Immature natural killer cell (primary cell): ENCODE measurements at regions not wholly inside any gene's neighbourhood (a gene's known extent, or its start where the extent isn't known, plus 50 kb on each side); places are given as distances from the start of the nearest gene placed in this dataset.

ENCODE experiments used
- DNase-seq, 3 donors: peaks; one replicate each; pipeline ENCODE4 v3.0.0; 2022; ENCODE audit warnings: mixed read lengths in 1 of 3
- H3K27ac Mint-ChIP-seq, 6 donors: one replicate each; pipeline ENCODE4 v1.8.0; 2020; ENCODE audit warnings: mixed read lengths in 6 of 6, mild to moderate bottlenecking in 5 of 6, inconsistent platforms in 4 of 6, moderate library complexity in 3 of 6
- H3K27me3 Mint-ChIP-seq, 3 donors: one replicate each; pipeline ENCODE4 v1.8.0; 2020 to 2021; ENCODE audit warnings: low read depth in 3 of 3, mild to moderate bottlenecking in 3 of 3, mixed read lengths in 3 of 3, moderate library complexity in 3 of 3, inconsistent platforms in 1 of 3
- H3K36me3 Mint-ChIP-seq, 3 donors: one replicate each; pipeline ENCODE4 v1.8.0; 2020; ENCODE audit warnings: mixed read lengths in 3 of 3, inconsistent platforms in 2 of 3, mild to moderate bottlenecking in 2 of 3
- H3K4me1 Mint-ChIP-seq, 2 donors: one replicate each; pipeline ENCODE4 v1.8.0; 2020; ENCODE audit warnings: inconsistent platforms in 2 of 2, mild to moderate bottlenecking in 2 of 2, mixed read lengths in 2 of 2, moderate library complexity in 1 of 2
- H3K4me3 Mint-ChIP-seq, 5 donors: one replicate each; pipeline ENCODE4 v1.8.0; 2020; ENCODE audit warnings: mild to moderate bottlenecking in 5 of 5, mixed read lengths in 5 of 5, inconsistent platforms in 3 of 5, moderate library complexity in 3 of 5
- H3K9me3 Mint-ChIP-seq, 6 donors: one replicate each; pipeline ENCODE4 v1.8.0; 2020; ENCODE audit warnings: mild to moderate bottlenecking in 6 of 6, mixed read lengths in 6 of 6, inconsistent platforms in 4 of 6, moderate library complexity in 3 of 6

DNA sequence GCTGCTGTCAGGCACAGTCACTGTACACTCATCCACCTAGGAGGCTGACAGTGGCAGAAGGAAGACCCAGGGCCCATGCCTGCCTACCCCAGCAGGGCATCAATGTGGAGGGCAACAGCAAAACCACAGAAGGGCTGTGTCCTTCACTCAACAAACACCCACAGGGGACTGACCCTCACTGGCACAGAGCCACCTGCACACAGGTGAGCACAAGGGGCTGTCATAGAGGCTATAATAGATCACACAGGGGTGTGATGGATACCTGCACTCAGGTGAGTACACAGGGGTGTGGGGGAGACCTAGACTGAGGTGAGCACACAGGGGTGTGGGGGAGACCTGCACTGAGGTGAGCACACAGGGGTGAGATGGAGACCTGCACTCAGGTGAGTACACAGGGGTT is 132.8 kb upstream of the TCERG1L start:
- DNase-seq = no peak
- H3K4me3 Mint-ChIP-seq = no peak overlapping the region
- no peaks in the 10 kb centered on the region for H3K9me3 Mint-ChIP-seq
- peaks cover 0 to 12% (median 6%) of the 10 kb centered on the region in 3 donors for H3K27me3 Mint-ChIP-seq
- H3K36me3 Mint-ChIP-seq = no peaks in the 10 kb centered on the region
- H3K4me1 Mint-ChIP-seq = no peaks in the 10 kb centered on the region
- H3K27ac Mint-ChIP-seq = no peak overlapping the region

DNA sequence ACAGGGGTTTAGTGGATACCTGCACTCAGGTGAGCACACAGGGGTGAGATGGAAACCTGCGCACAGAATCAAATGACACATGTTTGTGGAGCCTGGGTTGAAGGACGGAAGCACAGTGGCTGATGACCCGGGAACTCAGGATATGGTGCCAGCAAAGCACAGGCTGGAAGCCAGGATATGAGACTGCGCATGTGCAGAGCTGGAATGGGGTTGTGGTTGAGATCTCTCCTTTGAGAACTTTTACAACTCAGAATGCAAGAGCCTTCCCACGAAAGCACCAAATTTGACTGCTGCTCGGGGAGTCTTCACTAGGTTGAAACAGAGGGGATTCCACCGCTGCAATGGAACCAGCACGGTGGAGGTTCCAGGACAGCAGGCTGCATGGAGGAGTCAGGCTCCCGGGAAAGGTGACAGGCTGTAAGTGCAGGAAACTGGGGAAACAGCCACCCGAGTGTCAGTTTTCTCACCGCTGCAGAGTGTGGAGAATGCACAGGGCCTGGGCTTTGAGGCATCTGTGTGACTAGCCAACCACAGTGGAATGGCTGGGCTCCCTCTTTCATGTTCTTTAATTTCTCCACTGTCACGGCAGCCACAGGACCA is 133.4 kb upstream of the TCERG1L start:
- H3K36me3 Mint-ChIP-seq = no peaks in the 10 kb centered on the region
- H3K4me1 Mint-ChIP-seq = no peaks in the 10 kb centered on the region
- no peak for DNase-seq
- no peak overlapping the region for H3K27ac Mint-ChIP-seq
- peaks cover 0 to 13% (median 6%) of the 10 kb centered on the region in 3 donors for H3K27me3 Mint-ChIP-seq
- no peaks in the 10 kb centered on the region for H3K9me3 Mint-ChIP-seq
- H3K4me3 Mint-ChIP-seq = no peak overlapping the region

- Mint-ChIP-seq H3K27me3 (peaks cover 0 to 9% (median 6%) of the 10 kb centered on the region in 3 donors), H3K4me3 (no peak overlapping the region), H3K9me3 (no peaks in the 10 kb centered on the region), H3K4me1 (no peaks in the 10 kb centered on the region), H3K27ac (no peak overlapping the region), H3K36me3 (no peaks in the 10 kb centered on the region)
- no peak for DNase-seq
Measured at GRCh38 chr10:131445623-131446022, 134.1 kb upstream of the TCERG1L start.

DNA sequence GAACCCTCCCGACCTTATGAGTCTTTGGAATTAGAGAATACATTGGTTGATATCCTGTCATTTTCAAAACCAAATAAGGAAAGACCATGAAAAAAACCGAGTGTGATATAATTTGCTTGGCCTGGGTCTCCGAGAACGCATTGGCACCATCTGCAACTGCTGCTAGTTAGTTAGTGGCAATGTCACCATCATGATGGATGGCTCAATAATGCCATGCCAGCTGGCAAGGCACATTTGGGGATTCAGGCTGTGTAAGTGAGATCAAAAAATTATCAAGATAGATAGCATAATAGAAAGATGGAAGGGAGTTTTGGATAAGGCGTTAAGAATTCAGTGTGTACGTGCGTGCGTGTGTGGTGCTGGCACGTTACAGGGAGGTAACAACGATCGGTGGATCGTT is 134.7 kb upstream of the TCERG1L start:
- Mint-ChIP-seq H3K9me3 (no peaks in the 10 kb centered on the region), H3K27ac (no peak overlapping the region), H3K4me1 (no peaks in the 10 kb centered on the region), H3K4me3 (no peak overlapping the region), H3K27me3 (peaks cover 0 to 8% (median 8%) of the 10 kb centered on the region in 3 donors), H3K36me3 (no peaks in the 10 kb centered on the region)
- no peak for DNase-seq

- Mint-ChIP-seq H3K9me3 (no peaks in the 10 kb centered on the region), H3K27ac (no peak overlapping the region), H3K27me3 (peaks cover 3 to 13% (median 9%) of the 10 kb centered on the region in 3 donors), H3K36me3 (no peaks in the 10 kb centered on the region), H3K4me1 (peaks cover 0 to 3% of the 10 kb centered on the region in 2 donors), H3K4me3 (no peak overlapping the region)
- no peak for DNase-seq
Measured at GRCh38 chr10:131448171-131448570, 136.7 kb upstream of the TCERG1L start.

GRCh38 chr10:131448883-131449282 is 137.4 kb upstream of the TCERG1L start:
- Mint-ChIP-seq H3K4me1 (peaks cover 0 to 4% of the 10 kb centered on the region in 2 donors), H3K27ac (no peak overlapping the region), H3K9me3 (no peaks in the 10 kb centered on the region), H3K27me3 (peaks cover 3 to 13% (median 9%) of the 10 kb centered on the region in 3 donors), H3K36me3 (no peaks in the 10 kb centered on the region), H3K4me3 (no peak overlapping the region)
- no peak for DNase-seq

DNA sequence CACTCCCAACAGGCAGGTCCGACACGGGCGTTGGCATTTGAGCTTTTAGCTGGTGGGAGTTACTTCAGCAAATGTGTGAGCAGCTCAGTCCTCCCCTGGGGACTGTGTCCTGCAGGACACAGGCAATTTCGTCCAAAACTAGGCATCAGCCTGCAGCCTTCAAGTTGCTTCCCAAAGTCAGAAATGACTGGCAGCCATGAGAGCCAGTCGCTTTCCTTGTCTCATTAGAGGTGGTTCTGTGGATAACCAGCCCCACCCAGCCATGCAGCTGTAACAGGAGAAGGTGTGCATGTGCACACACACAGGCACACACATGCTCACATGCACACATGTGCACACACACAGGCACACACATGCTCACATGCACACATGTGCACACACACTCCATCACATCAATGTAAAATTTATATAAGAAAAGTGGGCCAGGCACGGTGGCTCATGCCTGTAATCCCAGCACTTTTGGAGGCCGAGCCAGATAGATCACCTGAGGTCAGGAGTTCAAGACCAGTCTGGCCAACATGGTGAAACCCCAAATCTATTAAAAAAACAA is 138.8 kb upstream of the TCERG1L start:
- Mint-ChIP-seq H3K36me3 (no peaks in the 10 kb centered on the region), H3K4me1 (peaks cover 0 to 6% of the 10 kb centered on the region in 2 donors), H3K27me3 (peaks cover 3 to 16% (median 13%) of the 10 kb centered on the region in 3 donors), H3K27ac (no peak overlapping the region), H3K9me3 (no peaks in the 10 kb centered on the region), H3K4me3 (no peak overlapping the region)
- no peak for DNase-seq

GRCh38 chr10:131451407-131452015 is 140.0 kb upstream of the TCERG1L start:
- Mint-ChIP-seq H3K27me3 (peaks cover 6 to 16% (median 9%) of the 10 kb centered on the region in 3 donors), H3K36me3 (no peaks in the 10 kb centered on the region), H3K9me3 (no peaks in the 10 kb centered on the region), H3K27ac (no peak overlapping the region), H3K4me1 (peaks cover 0 to 6% of the 10 kb centered on the region in 2 donors), H3K4me3 (no peak overlapping the region)
- DNase-seq = no peak

- Mint-ChIP-seq H3K27me3 (peaks cover 6 to 16% (median 9%) of the 10 kb centered on the region in 3 donors), H3K4me3 (peak overlapping the region in 1 of 5 donors; percentile 25), H3K4me1 (peaks cover 0 to 6% of the 10 kb centered on the region in 2 donors), H3K36me3 (no peaks in the 10 kb centered on the region), H3K27ac (no peak overlapping the region), H3K9me3 (no peaks in the 10 kb centered on the region)
- no peak for DNase-seq
Measured at GRCh38 chr10:131452926-131453720, 141.6 kb upstream of the TCERG1L start.

- peak; percentile 5 to 31 (median 25) for DNase-seq
- H3K4me1 Mint-ChIP-seq = peaks cover 0 to 6% of the 10 kb centered on the region in 2 donors
- H3K27me3 Mint-ChIP-seq = peaks cover 6 to 16% (median 9%) of the 10 kb centered on the region in 3 donors
- H3K4me3 Mint-ChIP-seq = peak overlapping the region in 3 of 5 donors; percentile 48 to 60 (median 54)
- H3K9me3 Mint-ChIP-seq = no peaks in the 10 kb centered on the region
- H3K36me3 Mint-ChIP-seq = no peaks in the 10 kb centered on the region
- no peak overlapping the region for H3K27ac Mint-ChIP-seq
Measured at GRCh38 chr10:131453721-131454634, 142.5 kb upstream of the TCERG1L start.

DNA sequence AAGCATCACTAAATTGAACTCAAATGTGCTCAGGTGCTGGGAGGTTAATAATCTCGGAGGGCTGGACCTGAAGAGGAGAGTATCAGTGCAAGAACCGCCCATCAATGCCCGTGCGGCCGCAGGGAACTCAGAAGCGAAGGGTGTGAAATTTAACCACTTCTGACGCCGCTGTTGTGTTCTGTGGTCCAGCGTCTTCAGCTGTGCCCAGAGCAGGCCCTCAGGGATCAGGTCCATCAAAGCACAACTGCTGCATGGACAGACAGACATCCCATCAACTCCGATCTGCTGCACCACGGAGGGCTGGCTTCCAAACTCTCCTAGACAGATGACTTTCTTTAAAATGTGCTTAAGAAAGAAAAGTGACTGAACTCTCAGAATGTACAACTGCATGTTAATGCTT is 144.9 kb upstream of the TCERG1L start:
- Mint-ChIP-seq H3K4me1 (peaks cover 0 to 6% of the 10 kb centered on the region in 2 donors), H3K9me3 (no peaks in the 10 kb centered on the region), H3K27me3 (peaks cover 3 to 16% (median 7%) of the 10 kb centered on the region in 3 donors), H3K4me3 (no peak overlapping the region), H3K27ac (no peak overlapping the region), H3K36me3 (no peaks in the 10 kb centered on the region)
- no peak for DNase-seq

DNA sequence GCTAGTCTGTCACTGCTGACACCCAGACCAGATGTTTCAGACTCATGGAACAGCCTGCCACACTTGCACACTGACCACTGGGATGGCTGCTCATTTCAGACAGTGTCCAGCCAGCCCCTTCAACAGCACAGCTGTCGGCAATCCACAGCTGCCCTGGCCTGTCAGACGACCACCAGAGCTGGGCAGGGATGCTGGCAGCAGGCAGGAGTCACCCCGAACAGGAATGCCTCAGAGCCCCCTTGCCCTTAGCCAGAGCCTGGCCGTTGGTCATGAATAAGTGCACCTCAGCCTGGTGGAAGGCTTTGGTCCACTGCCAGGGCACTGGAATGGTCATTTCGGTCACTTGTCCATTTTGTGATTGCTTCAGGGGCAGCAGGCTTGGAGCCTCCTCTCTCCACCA is 149.6 kb upstream of the TCERG1L start:
- H3K4me1 Mint-ChIP-seq = no peaks in the 10 kb centered on the region
- DNase-seq = no peak
- H3K36me3 Mint-ChIP-seq = no peaks in the 10 kb centered on the region
- no peaks in the 10 kb centered on the region for H3K9me3 Mint-ChIP-seq
- H3K4me3 Mint-ChIP-seq = no peak overlapping the region
- no peak overlapping the region for H3K27ac Mint-ChIP-seq
- peaks cover 0 to 5% (median 3%) of the 10 kb centered on the region in 3 donors for H3K27me3 Mint-ChIP-seq

- no peaks in the 10 kb centered on the region for H3K36me3 Mint-ChIP-seq
- peaks cover 0 to 5% (median 3%) of the 10 kb centered on the region in 3 donors for H3K27me3 Mint-ChIP-seq
- no peak for DNase-seq
- no peaks in the 10 kb centered on the region for H3K9me3 Mint-ChIP-seq
- no peak overlapping the region for H3K27ac Mint-ChIP-seq
- no peak overlapping the region for H3K4me3 Mint-ChIP-seq
- no peaks in the 10 kb centered on the region for H3K4me1 Mint-ChIP-seq
Measured at GRCh38 chr10:131464789-131465188, 153.3 kb upstream of the TCERG1L start.
